ENCODE measurements at regions not wholly inside any gene's neighbourhood (a gene's known extent, or its start where the extent isn't known, plus 50 kb on each side); places are given as distances from the start of the nearest gene placed in this dataset.
"Not testable (repeated sequence)": the region's sequence is repeated elsewhere in the genome, so short reads cannot be mapped to it uniquely, and the experiment has no call there.

DNA sequence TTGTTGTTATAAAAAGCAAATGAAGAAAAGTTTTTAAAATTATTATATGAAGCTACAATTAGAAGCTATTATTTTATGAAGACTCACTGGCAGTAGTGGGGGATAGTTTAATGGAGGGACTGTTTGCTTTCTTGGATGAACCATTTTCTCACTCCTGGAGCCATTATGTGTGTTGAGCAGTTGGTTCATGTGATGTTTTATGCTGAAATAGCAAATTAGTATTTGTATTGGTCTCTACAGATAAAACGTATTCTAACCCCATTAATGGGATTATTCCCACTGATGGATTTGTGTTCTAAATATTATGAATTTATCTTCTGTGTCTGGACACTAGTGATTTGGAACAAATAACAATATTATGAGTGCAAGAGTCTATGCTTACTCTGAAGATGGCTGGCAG, 507.5 kb upstream of the FSHR start:
- no peak for DNase-seq

GRCh38 chr2:49656853-49657252, 502.5 kb upstream of the FSHR start:
- DNase-seq, result no peak

- DNase-seq, result no peak
Measured at GRCh38 chr2:49643149-49643548, 488.8 kb upstream of the FSHR start.

DNA sequence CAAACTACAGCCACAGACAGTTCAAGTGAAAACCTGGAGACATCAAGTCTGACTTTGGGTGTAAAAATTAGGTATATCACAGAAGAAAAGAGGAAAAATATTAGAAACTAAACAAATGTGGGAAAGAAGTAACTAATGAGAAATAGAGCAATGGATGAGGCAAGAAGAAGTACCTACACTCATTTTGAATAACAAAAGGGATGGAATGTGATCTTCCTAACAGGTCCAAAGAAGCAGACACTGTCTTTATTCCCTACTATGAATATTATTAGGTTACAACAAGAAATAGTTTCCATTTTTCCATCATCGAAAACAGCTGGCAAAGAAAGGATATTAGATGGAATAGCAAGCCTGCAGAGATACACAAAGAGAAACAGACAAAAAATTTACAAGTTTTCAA, 486.3 kb upstream of the FSHR start:
- no peak for DNase-seq

DNA sequence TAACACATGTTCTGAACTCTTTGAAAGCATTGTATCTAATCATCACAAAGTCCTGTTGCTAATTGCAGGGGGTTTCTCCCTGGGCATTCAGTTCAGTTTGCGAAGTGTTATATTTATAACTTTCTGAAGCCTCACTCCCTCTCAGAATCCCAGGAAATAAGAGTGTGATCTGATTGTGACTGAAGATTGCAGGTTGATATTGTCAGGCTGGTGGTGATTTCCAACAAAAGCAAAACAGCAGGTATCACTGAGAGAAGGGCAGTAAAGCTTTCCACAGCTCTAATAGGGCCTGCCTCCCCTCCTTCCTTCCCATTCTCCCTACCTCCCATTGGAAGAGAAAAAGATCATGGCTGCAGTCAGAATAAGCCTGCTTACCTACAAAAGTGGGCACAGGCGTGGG, 466.7 kb upstream of the FSHR start:
- DNase-seq, result no peak

DNA sequence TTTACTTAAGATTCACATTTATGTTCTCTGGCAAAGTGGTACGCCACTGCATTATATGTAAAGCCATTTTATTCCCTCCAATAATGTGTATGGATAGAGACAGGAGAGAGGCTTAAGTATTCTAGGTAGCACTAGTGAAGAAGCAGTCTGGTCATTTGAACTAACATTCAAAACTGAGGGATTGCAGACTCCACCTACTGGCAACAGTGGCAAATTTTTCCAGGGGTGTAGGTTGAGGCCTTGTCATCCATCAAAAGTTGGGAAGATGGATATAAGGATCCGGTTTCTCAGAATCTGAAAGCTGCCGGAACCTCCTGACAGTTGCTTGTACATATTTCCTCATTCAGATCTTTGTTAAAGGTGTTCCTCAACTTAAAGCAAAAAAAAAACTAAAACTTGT, 465.5 kb upstream of the FSHR start:
- no peak for DNase-seq

DNA sequence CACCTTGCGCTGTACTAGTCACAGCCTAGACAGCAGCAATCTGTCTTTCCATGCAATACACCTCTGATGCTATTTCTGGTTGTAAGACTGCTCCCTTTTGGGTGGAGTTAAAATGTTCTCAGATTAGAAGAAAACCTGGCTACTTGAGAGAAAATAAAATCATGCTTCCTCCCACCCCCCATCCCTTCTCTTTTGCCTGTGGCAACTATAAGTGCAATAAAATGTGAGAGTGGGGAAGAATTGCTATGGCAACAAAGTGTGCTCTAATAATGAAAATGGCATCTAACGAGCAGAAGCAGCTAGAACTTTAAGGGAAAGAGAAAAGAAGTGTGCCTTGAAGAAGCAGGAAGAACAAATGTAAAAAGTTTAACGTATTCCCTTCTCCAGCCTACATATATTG, 464.2 kb upstream of the FSHR start:
- DNase-seq, result no peak

GRCh38 chr2:49616800-49617199, 462.5 kb upstream of the FSHR start:
- DNase-seq, result no peak

DNA sequence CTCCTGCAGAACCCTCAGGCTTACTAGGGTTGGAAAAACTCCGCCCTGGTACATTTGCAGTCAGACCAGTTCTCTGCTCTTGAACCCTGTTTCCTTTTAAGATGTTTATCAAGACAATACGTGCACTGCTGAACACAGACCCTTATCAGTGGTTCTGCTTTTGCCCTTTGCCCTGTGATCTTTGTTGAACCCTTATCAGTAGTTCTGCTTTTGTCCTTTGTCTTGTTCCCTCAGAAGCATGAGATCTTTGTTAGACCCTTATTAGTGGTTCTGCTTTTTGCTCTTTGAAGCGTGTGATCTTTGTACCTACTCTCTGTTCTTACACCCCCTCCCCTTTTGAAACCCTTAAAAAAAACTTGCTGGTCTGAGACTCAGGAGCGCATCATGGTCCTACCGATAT, 457.5 kb upstream of the FSHR start:
- DNase-seq, result not testable (repeated sequence)

DNA sequence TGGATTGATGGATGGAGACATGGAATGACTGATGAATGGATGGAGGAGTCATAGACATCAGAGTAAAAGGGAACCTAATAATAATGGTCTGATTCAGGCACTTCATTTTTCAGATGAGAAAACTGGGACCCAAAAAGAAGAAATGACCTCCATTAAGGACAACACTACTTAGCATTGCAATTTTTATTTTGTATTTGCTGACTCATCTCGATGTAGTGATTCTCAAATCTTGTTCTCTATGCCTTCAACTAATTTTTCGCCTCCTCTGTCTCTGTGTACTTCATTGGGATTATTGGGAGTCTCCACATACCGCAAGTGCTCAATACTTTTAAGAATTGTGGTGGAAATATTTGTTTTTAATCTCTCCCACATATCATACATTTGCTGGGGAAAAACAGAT, 446.2 kb upstream of the FSHR start:
- DNase-seq, result no peak

- DNase-seq, result no peak
Measured at GRCh38 chr2:49598231-49598630, 443.9 kb upstream of the FSHR start.

GRCh38 chr2:49585921-49586320, 431.6 kb upstream of the FSHR start:
- DNase-seq, result no peak

- DNase-seq, result no peak
Measured at GRCh38 chr2:49582946-49583345, 428.6 kb upstream of the FSHR start.

DNA sequence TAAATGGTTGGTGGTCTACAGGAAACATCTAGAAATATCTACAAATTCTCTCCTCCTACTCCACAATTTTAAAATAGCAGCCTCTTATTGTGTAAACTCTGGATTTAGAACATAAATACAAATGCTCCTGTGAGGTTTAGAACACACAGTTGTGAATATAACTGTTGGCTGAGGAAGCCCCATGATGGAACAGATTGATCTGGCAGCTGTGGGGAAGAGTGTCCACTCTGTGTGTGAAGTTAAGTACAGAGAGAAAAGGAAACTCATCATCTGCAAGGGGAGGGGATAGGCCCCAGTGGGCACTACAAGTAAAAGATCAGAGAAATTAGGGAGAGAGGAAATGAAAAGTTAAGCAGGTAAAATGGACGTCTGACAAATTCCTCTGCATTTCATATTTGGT, 422.7 kb upstream of the FSHR start:
- no peak for DNase-seq

DNA sequence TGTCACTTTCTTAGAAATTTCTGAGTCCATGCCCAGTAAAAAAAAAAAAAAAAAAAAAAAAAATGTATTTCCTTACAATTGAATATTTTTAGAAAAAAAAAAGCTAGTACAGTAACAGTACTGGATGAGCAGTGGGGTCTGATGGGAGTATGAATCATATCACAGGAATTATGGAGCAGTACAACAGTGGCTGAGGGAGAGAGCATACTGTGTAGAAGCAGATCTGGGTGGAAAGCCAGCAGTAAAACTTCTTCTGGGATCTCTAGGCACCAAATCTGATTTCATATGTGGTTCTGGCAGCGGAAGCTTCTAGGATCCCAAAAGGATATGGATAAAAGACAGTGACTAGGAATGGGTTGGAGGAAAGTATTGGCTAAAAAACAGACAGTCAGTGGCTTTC, 414.9 kb upstream of the FSHR start:
- no peak for DNase-seq

DNA sequence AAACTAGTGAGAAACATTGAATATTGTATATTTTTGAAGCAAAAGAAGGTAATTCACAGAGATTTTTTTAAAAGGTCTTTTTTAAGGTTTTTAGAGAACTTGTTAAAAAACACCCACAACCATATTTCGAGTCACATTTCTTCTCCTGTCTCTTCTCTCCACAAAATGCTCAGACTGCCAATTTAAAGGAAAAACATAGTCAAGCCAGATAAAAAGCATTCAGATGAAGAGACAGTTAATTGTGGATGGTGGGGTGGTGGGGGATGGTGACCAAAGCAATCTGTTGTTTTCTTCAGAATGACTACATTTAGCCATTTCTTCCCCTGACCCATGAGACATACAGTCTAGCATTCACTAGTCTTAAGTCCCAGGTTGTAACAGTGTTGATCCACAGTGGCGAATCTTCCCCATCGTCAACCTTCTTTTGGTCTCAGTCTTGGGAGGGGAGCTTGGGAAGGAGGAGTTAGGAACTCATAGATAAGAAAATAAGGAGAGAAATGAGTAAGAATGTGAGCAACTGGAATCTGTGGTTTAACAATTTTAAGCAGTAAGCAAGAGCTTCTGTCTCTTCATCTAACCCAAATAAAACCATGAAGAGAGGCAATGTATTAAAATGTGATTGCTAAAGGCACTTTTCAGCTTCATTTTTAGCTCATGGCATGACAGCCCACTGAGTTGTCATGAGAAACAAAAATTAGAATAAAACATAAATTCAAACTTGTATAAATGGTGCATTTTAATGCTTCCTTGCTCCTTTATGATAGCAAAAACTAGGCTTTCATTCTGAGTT, 413.7 kb upstream of the FSHR start:
- DNase-seq, result no peak

- no peak for DNase-seq
Measured at GRCh38 chr2:49567021-49567420, 412.7 kb upstream of the FSHR start.

DNA sequence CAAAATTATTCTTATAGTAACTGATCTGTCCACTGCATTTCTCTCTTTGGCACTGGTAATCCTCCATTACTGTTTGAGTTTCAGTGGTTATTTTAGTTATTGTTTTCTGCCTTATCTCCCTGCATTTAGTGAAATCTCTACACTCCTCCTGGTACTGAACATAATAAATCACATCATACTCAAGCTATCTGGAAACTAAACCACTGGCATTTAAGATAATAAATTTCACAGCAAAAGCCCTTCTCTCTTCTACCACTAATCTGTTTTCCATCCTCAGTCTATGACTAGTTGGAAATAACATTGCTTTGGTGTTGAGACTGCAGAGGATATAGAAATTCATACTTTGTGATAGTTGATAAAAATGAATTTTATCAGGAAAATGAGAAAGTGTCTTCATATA, 399.3 kb upstream of the FSHR start:
- DNase-seq, result no peak

DNA sequence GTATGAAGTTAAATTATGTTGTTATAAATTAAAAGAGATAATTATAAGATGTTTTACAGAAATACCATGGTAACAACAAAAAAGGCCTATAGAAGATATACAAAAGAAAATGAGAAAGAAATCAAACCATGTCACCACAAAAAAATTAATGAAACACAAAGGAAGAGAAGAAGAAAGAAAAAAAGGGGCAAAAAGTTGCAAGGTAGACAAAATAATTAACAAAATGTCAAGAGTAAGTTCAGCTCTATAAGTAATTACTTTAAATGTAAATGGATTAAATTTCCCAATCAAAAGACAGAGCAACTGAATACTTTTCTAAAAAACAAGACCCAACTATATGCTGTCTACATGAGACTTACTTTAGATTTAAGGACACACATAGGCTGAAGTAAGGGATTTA, 378.4 kb upstream of the FSHR start:
- no peak for DNase-seq

GRCh38 chr2:49515996-49516782, 361.9 kb upstream of the FSHR start:
- DNase-seq, result no peak

DNA sequence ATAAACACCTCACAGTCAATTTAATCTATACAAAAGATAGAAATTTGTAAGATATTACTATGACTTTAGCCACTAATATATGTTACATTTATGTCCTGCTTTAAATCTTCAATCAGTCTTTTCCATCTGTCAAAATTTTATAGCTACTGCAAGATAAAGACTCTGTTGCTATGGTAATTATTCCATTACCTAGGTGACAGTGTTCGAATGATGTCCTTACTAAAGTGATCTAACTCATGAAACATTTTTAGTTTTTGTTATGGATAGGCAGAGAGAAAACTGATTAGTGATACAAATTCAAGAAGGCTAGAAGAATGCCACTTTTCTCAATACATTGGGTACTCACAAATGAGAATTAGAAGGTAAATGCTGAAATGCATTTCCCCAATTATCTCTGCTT, 359.9 kb upstream of the FSHR start:
- DNase-seq, result no peak

DNA sequence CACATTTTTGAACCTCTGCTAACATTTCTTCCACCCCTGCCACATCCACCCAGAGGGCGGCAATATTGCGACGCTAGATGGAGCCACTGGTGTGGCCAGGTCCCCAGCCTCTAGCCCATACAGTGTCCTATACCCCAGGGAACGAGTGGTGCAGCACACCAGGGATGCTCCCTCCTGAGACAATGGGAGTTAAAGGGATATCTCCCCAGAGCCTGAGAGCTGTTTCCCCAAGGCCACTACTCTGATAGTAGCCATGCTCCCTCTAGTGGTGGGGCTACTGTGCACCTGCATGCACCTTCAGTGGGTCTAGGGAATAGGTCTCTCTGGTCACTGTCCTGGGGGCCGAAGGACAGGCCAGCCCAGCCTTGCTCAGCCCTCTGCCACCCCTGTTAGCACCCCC, 336.4 kb upstream of the FSHR start:
- no peak for DNase-seq

DNA sequence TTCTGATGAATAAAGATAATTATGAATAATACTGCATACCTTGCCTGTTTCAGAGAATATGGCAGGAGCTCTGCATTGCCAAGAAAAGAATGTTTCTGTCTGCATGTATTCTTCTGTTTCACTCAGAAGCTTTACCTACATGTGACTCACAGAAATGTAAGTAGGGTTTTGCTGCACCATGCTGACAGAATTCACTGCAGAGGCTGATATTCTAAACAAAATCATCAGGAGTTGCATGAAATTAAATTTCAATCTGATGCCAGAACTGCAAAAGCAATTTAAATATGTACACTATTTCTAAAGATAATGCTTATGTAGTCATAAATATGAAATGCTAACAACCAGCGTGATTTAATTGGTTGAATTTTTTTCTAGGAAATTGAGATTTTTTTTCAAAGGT, 332.8 kb upstream of the FSHR start:
- no peak for DNase-seq

GRCh38 chr2:49480520-49480919, 326.2 kb upstream of the FSHR start:
- DNase-seq, result no peak
